Vagina (tissue), 2 donors: ENCODE measurements at regions not wholly inside any gene's neighbourhood (a gene's known extent, or its start where the extent isn't known, plus 50 kb on each side); places are given as distances from the start of the nearest gene placed in this dataset.

Experiments
- DNase-seq, 2 donors: peaks; one replicate each; pipeline ENCODE4 v3.0.0-alpha.2; 2017; ENCODE audit errors: extremely low spot score in 2 of 2
- H3K27ac ChIP-seq: fragments of 200-600 bp; sonication (generic); one replicate; pipeline ENCODE4 v1.5.1; 2019
- H3K27me3 ChIP-seq: fragments of 200-600 bp; sonication (generic); one replicate; pipeline ENCODE4 v1.5.1; 2019
- H3K36me3 ChIP-seq, 2 donors: fragments of 200-600 bp; sonication (generic); one replicate each; pipeline ENCODE4 v1.5.1; 2017 to 2019
- H3K4me1 ChIP-seq: fragments of 200-600 bp; sonication (generic); one replicate; pipeline ENCODE4 v1.5.1; 2019
- H3K4me3 ChIP-seq, 2 donors: fragments of 200-600 bp; sonication (generic); 1 replicate in 1 of 2; 2 replicates in 1 of 2; pipeline ENCODE4 v1.5.1; 2016 to 2019
- H3K9me3 ChIP-seq: fragments of 200-600 bp; sonication (generic); one replicate; pipeline ENCODE4 v1.5.1; 2019
- POLR2A ChIP-seq, 2 donors: fragments of 450-650 bp; IDR thresholded peaks; one replicate each; pipeline ENCODE4 v1.6.1; 2017; ENCODE audit warnings: antibody characterized with exemption in 2 of 2, mild to moderate bottlenecking in 2 of 2, moderate library complexity in 2 of 2
- POLR2AphosphoS5 ChIP-seq, 2 donors: sonication (generic); formaldehyde crosslinking; IDR thresholded peaks; one replicate each; pipeline ENCODE4 v1.9.0; 2017; ENCODE audit warnings: antibody characterized with exemption in 2 of 2, mild to moderate bottlenecking in 2 of 2, low read depth in 1 of 2; ENCODE audit not compliant: insufficient read depth in 1 of 2
- intact Hi-C: fragments of 100-400 bp; cut with DNase I; formaldehyde crosslinking; loops from one replicate; pipeline ENCODE4 v1.15.1; 2023
- TF ChIP-seq, protein P1 (sequence below), 3 experiments: fragments of 450-650 bp in 2 of 3; fragments of 200-600 bp in 1 of 3; sonication (generic) in 1 of 3; IDR thresholded peaks; one replicate each; pipeline ENCODE4 v1.5.1; 2017 to 2019; ENCODE audit warnings: antibody characterized with exemption in 3 of 3, mild to moderate bottlenecking in 2 of 3, moderate library complexity in 2 of 3

DNA sequence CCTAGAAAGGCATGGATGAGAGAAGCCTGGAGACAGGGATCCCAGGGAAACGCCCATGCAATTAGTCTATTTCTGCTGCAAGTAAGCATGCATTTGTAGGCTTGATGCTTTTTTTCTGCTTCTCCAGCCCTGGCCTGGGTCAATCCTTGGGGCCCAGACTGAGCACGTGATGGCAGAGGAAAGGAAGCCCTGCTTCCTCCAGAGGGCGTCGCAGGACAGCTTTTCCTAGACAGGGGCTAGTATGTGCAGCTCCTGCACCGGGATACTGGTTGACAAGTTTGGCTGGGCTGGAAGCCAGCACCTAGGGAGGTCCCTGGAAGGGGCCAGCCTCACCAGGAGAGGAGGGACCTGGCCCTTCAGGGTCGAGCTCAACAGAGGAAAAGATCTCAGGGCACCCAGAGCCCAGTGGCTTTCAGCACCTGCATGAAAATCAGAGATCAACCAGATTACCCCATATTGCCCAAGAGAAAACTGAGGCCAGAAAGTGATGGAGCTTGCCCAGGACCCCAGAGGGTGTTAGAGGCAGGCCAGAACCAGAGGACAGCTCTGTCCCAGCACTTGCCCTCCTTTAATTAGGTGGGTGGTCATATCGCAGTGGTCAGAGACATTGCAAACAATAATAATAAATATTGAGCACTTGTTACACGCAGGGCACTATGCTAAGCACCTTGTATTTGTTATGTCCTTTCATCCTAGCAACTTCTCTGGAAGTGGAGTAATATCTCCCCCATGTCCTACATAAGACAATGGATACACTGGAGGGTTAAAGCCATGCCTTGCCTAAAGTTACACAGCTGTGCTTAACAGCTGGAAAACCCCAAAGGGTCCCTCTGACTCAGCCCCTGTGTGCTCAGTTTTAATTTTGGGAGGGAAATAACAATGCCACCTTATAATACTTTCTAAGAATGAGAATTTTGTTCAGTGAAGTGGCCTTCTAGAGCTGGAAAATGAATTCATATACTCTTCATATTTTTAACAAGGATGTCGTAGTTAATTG is 67.1 kb downstream of the KLF4 start:
- Histone ChIP-seq H3K4me1 (peaks cover 38% of the 10 kb centered on the region), H3K9me3 (no peaks in the 10 kb centered on the region), H3K27me3 (no peaks in the 10 kb centered on the region), H3K36me3 (no peaks in the 10 kb centered on the region), H3K4me3 (no peak overlapping the region), H3K27ac (peak overlapping the region; percentile 25)
- TF ChIP-seq POLR2AphosphoS5 (IDR thresholded peaks at IDR 0.05; ENCODE audit: insufficient read depth in 1 of 2, low read depth in 1 of 2): no peak
- TF ChIP-seq, protein P1, sequence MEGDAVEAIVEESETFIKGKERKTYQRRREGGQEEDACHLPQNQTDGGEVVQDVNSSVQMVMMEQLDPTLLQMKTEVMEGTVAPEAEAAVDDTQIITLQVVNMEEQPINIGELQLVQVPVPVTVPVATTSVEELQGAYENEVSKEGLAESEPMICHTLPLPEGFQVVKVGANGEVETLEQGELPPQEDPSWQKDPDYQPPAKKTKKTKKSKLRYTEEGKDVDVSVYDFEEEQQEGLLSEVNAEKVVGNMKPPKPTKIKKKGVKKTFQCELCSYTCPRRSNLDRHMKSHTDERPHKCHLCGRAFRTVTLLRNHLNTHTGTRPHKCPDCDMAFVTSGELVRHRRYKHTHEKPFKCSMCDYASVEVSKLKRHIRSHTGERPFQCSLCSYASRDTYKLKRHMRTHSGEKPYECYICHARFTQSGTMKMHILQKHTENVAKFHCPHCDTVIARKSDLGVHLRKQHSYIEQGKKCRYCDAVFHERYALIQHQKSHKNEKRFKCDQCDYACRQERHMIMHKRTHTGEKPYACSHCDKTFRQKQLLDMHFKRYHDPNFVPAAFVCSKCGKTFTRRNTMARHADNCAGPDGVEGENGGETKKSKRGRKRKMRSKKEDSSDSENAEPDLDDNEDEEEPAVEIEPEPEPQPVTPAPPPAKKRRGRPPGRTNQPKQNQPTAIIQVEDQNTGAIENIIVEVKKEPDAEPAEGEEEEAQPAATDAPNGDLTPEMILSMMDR (IDR thresholded peaks at IDR 0.05): peak; percentile 48 to 54 (median 50)
- TF ChIP-seq POLR2A (IDR thresholded peaks at IDR 0.05): no peak
- DNase-seq: no peak
- intact Hi-C loops: no loop called here

DNA sequence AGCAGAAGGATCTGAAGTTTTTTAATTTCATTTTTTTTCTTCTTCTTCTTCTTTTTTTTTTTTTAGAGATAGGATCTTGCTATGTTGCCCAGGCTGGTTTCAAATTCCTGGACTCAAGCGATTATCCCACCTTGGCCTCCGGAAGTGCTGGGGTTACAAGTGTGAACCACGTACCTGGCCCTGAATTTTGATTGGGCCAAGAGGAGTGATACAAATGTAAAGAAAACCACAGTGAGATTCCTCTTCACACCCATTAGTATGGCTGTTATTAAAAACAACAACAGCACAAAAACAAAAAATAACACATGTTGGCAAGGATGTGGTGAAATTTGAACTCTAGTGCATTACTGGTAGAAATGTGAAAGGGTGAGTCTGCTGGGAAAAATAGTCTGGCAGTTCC is 79.1 kb downstream of the KLF4 start:
- H3K4me3 ChIP-seq: no peak overlapping the region
- no peaks in the 10 kb centered on the region for H3K9me3 ChIP-seq
- DNase-seq: no peak
- intact Hi-C loops: no loop called here
- H3K27me3 ChIP-seq: no peaks in the 10 kb centered on the region
- no peak overlapping the region for H3K27ac ChIP-seq
- TF ChIP-seq, protein P1 (IDR thresholded peaks at IDR 0.05): no peak
- TF ChIP-seq POLR2AphosphoS5 (IDR thresholded peaks at IDR 0.05; ENCODE audit: insufficient read depth in 1 of 2, low read depth in 1 of 2): no peak
- no peak for TF ChIP-seq POLR2A (IDR thresholded peaks at IDR 0.05)
- no peaks in the 10 kb centered on the region for H3K36me3 ChIP-seq
- H3K4me1 ChIP-seq: no peaks in the 10 kb centered on the region

DNA sequence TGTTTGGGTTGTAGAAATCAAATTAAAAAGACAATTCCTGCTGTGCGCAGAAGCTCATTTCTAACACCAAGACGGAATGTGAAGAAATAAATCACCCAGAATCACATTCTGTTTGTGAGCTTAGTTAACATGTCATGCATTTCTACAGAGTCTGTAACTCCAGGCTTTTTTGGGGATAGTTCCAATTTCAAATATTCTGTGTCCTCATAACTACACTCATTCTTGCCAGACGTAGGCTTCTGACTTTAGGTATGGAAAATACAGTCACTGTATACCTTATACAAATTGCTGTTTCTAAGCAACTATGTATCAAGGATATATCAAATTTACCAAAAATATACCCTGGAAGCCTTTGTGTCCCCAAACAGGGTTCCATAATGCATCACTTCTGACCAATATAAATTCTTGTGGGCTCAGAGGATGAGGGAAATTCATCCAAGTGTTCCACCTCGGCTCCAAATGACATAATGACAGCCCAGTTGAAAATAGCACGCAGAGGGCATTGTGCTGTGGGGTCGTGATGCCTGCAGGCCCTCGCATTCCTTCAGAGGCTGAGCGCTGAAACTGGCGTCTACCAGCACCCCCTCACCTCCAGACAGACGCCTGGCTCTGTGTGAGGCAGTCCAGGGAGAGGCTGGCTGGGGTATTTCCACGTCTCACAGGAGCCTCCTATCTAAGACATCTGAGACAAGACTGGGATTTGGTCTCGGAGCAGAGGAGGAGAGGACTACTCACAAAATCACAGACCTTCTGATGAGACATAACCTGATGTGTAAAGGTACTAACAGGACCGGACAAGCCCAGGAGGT is 79.8 kb downstream of the KLF4 start:
- intact Hi-C loops: no loop called here
- no peak for DNase-seq
- H3K27me3 ChIP-seq: no peaks in the 10 kb centered on the region
- no peak overlapping the region for H3K4me3 ChIP-seq
- no peak overlapping the region for H3K27ac ChIP-seq
- no peaks in the 10 kb centered on the region for H3K36me3 ChIP-seq
- H3K4me1 ChIP-seq: no peaks in the 10 kb centered on the region
- TF ChIP-seq, protein P1 (IDR thresholded peaks at IDR 0.05): no peak
- TF ChIP-seq POLR2AphosphoS5 (IDR thresholded peaks at IDR 0.05; ENCODE audit: insufficient read depth in 1 of 2, low read depth in 1 of 2) (no peak), POLR2A (IDR thresholded peaks at IDR 0.05) (no peak)
- H3K9me3 ChIP-seq: no peaks in the 10 kb centered on the region

DNA sequence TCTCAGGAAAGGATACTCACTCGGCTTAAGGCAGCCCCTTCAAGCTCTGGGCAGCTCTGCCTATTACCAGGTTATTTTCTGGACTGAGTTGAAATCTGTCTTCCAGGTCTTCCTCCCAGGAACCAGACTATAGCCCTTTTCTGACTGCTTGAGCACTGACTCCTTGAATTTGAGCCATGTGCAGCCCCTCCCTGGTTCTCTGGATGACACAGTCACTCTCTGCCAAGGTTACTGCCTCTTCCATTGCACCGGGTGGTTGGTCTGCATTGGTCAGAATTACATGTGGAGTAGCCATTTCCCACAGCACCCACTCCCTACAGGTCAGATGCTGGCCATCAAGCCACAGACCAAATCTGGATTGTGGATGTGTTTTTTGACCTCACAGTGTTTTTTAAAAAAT is 81.9 kb downstream of the KLF4 start:
- no peak for DNase-seq
- H3K27me3 ChIP-seq: no peaks in the 10 kb centered on the region
- intact Hi-C loops: no loop called here
- TF ChIP-seq, protein P1 (IDR thresholded peaks at IDR 0.05): no peak
- TF ChIP-seq POLR2AphosphoS5 (IDR thresholded peaks at IDR 0.05; ENCODE audit: insufficient read depth in 1 of 2, low read depth in 1 of 2): no peak
- no peak for TF ChIP-seq POLR2A (IDR thresholded peaks at IDR 0.05)
- H3K4me3 ChIP-seq: no peak overlapping the region
- H3K4me1 ChIP-seq: peaks cover 5% of the 10 kb centered on the region
- H3K9me3 ChIP-seq: no peaks in the 10 kb centered on the region
- H3K27ac ChIP-seq: no peak overlapping the region
- H3K36me3 ChIP-seq: no peaks in the 10 kb centered on the region
